Right atrium auricular region (tissue), 2 donors: ENCODE measurements at regions not wholly inside any gene's neighbourhood (a gene's known extent, or its start where the extent isn't known, plus 50 kb on each side); places are given as distances from the start of the nearest gene placed in this dataset.

Experiments
- DNase-seq: peaks from one replicate; pipeline ENCODE4 v3.0.0-alpha.2; 2019; ENCODE audit warnings: low spot score
- H3K27ac ChIP-seq, 2 donors: fragments of 200-600 bp; sonication (generic); 1 replicate in 1 of 2; 2 replicates in 1 of 2; pipeline ENCODE4 v1.5.1; 2016 to 2019
- H3K27me3 ChIP-seq, 2 donors: fragments of 200-600 bp; sonication (generic); one replicate each; pipeline versions ENCODE4 v1.5.1 to v1.6.0; 2017 to 2019
- H3K36me3 ChIP-seq: fragments of 200-600 bp; sonication (generic); one replicate; pipeline ENCODE4 v1.5.1; 2016
- H3K4me1 ChIP-seq, 2 donors: fragments of 200-600 bp; sonication (generic); one replicate each; pipeline versions ENCODE4 v1.5.1 to v1.6.0; 2017 to 2019
- H3K4me3 ChIP-seq, 2 donors: fragments of 200-600 bp; sonication (generic); 1 replicate in 1 of 2; 2 replicates in 1 of 2; pipeline ENCODE4 v1.5.1; 2017 to 2019; ENCODE audit warnings: mild to moderate bottlenecking in 1 of 2, moderate library complexity in 1 of 2
- H3K9me3 ChIP-seq, 2 donors: fragments of 200-600 bp; sonication (generic); one replicate each; pipeline ENCODE4 v1.5.1; 2019
- TF ChIP-seq, protein P1 (sequence below), 2 donors: fragments of 200-600 bp; sonication (generic); IDR thresholded peaks; one replicate each; pipeline ENCODE4 v1.5.1; 2019; ENCODE audit warnings: antibody characterized with exemption in 2 of 2

DNA sequence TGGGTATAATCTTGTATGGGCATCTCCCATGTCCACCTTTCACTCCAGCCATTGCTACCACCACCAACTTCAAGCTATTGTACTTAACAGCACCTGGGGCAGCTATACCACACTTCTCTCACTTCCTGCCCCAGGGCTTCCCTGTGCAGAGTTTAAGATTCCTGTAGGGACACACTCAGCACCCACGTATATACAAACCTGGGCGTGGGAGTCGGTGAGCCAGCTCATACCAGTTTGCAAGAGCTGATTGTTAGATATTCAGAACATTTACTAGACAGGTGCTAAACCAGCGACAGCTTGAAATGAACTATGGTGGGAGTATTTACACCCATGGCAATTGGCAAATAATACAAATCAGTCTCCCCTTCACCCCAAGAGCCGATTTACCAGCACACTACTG lies 114.8 kb upstream of the CSF3R start:
- DNase-seq: no peak
- Histone ChIP-seq H3K36me3 (no peaks in the 10 kb centered on the region), H3K4me1 (no peaks in the 10 kb centered on the region), H3K9me3 (no peaks in the 10 kb centered on the region), H3K27ac (no peak overlapping the region), H3K27me3 (no peaks in the 10 kb centered on the region), H3K4me3 (no peak overlapping the region)
- TF ChIP-seq, protein P1, sequence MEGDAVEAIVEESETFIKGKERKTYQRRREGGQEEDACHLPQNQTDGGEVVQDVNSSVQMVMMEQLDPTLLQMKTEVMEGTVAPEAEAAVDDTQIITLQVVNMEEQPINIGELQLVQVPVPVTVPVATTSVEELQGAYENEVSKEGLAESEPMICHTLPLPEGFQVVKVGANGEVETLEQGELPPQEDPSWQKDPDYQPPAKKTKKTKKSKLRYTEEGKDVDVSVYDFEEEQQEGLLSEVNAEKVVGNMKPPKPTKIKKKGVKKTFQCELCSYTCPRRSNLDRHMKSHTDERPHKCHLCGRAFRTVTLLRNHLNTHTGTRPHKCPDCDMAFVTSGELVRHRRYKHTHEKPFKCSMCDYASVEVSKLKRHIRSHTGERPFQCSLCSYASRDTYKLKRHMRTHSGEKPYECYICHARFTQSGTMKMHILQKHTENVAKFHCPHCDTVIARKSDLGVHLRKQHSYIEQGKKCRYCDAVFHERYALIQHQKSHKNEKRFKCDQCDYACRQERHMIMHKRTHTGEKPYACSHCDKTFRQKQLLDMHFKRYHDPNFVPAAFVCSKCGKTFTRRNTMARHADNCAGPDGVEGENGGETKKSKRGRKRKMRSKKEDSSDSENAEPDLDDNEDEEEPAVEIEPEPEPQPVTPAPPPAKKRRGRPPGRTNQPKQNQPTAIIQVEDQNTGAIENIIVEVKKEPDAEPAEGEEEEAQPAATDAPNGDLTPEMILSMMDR (IDR thresholded peaks at IDR 0.05): no peak

DNA sequence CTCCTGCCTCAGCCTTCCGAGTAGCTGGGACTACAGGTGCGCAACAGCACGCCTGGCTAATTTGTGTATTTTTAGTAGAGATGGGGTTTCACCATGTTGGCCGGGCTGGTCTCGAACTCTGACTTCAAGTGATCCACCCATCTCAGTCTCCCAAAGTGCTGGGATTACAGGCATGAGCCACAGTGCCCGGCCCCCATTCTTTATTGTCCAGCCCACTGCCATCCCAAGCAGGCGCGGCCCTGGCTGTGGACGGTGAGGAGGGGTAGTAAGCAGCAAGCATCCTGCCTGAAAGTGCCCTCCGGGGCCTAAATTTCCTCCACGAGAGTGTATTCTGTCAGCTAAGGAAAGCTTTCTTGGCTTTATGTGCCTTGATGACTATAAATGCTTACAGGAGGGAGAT lies 113.2 kb upstream of the CSF3R start:
- H3K4me1 ChIP-seq: no peaks in the 10 kb centered on the region
- no peak overlapping the region for H3K27ac ChIP-seq
- TF ChIP-seq, protein P1 (IDR thresholded peaks at IDR 0.05): no peak
- DNase-seq: no peak
- no peak overlapping the region for H3K4me3 ChIP-seq
- no peaks in the 10 kb centered on the region for H3K27me3 ChIP-seq
- H3K36me3 ChIP-seq: no peaks in the 10 kb centered on the region
- H3K9me3 ChIP-seq: no peaks in the 10 kb centered on the region

DNA sequence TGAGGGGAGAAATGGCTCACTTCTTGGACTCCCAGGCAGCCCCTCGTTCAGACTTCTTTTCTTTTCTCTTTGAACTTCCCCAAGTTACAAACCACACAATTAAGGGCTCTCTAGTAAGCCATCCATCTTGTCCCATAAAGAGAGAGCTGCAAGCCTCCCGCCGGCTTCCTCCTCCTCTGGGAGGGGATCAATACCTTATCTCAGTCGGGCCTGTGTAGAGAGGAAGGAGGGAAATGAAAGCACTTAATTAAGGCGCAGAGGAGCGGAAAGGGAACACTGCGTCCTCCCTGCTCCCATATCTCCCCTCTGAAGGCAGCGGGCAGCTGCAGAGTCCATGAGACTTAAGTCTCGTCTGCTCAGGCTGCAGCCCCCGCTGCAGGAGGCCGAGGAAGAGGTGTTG lies 112.6 kb upstream of the CSF3R start:
- no peaks in the 10 kb centered on the region for H3K4me1 ChIP-seq
- H3K36me3 ChIP-seq: no peaks in the 10 kb centered on the region
- no peak overlapping the region for H3K4me3 ChIP-seq
- TF ChIP-seq, protein P1 (IDR thresholded peaks at IDR 0.05): no peak
- DNase-seq: no peak
- no peak overlapping the region for H3K27ac ChIP-seq
- no peaks in the 10 kb centered on the region for H3K27me3 ChIP-seq
- H3K9me3 ChIP-seq: no peaks in the 10 kb centered on the region

DNA sequence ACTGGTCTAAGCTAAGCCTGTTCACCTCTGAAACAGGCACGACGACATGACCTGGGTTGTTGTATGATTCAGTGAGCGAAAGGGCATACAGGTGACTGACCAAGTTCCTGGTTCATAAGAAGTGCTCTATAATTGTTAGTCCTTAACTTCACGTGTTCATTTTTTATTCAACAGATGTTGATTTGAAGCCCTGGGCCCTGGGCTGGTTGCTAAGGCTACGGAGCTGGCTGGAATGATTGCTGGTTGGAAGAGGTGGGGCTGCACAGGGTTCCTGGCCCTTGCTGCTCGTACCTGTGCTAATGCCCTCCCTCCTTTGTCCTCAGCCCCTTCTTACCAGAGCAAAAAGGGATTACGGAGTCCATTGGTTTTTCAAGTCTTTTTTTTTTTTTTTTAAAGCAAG lies 111.3 kb upstream of the CSF3R start:
- no peak for DNase-seq
- H3K9me3 ChIP-seq: no peaks in the 10 kb centered on the region
- no peaks in the 10 kb centered on the region for H3K36me3 ChIP-seq
- no peak overlapping the region for H3K27ac ChIP-seq
- TF ChIP-seq, protein P1 (IDR thresholded peaks at IDR 0.05): no peak
- H3K27me3 ChIP-seq: no peaks in the 10 kb centered on the region
- no peaks in the 10 kb centered on the region for H3K4me1 ChIP-seq
- no peak overlapping the region for H3K4me3 ChIP-seq

DNA sequence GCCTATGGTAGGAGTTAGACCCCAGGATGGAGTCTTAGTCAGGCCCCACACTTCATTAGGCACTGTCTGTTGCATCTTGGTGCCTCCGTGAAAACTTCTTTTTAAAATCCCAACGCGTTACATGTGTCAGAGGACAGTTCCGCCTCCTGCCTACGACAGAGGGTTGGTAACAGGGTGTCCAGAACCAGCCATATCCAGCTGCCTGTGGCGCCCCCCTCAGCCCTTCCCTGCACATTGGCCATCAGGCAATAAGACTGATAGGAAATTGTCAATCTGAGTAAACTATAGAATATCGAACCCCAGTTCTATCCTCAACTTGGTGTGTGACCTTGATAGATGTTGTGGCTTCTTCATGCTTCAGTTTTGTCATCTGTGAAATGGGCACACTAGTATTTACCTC lies 108.6 kb upstream of the CSF3R start:
- TF ChIP-seq, protein P1 (IDR thresholded peaks at IDR 0.05): no peak
- no peaks in the 10 kb centered on the region for H3K4me1 ChIP-seq
- H3K36me3 ChIP-seq: no peaks in the 10 kb centered on the region
- peaks cover 0 to 3% of the 10 kb centered on the region in 2 donors for H3K27me3 ChIP-seq
- H3K4me3 ChIP-seq: no peak overlapping the region
- no peak for DNase-seq
- H3K9me3 ChIP-seq: no peaks in the 10 kb centered on the region
- no peak overlapping the region for H3K27ac ChIP-seq

DNA sequence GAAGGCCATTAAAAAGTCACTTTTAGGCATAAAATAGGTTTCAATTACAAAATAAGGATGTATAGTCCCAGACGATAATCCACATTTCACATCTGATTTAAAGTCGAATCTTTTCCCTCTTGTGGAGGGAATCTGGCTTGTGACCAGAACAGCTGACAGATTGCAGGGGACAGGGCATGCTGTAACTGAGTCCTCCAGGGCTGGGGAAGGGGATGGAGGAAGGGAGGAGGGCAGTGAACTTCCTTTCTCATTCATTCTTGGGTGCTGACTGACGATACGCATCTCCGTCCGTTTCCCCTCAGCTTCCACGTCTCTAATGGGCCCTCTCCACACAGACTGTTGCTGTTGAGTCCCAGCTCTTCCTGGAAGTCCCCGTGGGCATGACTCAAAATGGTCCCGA lies 108.1 kb upstream of the CSF3R start:
- Histone ChIP-seq H3K9me3 (no peaks in the 10 kb centered on the region), H3K4me1 (no peaks in the 10 kb centered on the region), H3K4me3 (no peak overlapping the region), H3K27me3 (peaks cover 0 to 3% of the 10 kb centered on the region in 2 donors), H3K27ac (no peak overlapping the region), H3K36me3 (no peaks in the 10 kb centered on the region)
- no peak for DNase-seq
- TF ChIP-seq, protein P1 (IDR thresholded peaks at IDR 0.05): no peak
